GM13977 (cell line): ENCODE measurements at regions not wholly inside any gene's neighbourhood (a gene's known extent, or its start where the extent isn't known, plus 50 kb on each side); places are given as distances from the start of the nearest gene placed in this dataset.

Source experiments
- DNase-seq: peaks from one replicate; pipeline ENCODE4 v3.0.0; 2012; ENCODE audit warnings: low spot score
- CTCF ChIP-seq: IDR thresholded peaks from 2 replicates; pipeline ENCODE4 v1.5.1; 2012; ENCODE audit warnings: mild to moderate bottlenecking, control low read depth; ENCODE audit not compliant: insufficient read depth; ENCODE audit errors: extremely low read depth, missing control alignments
- in situ Hi-C: fragments of 300-500 bp; cut with MboI; formaldehyde crosslinking; loops from one replicate; pipeline ENCODE4 v1.12.0; 2022; ENCODE audit warnings: low sequenced_read_pairs, low pct_unique_long_range_greater_than_20kb, mixed read lengths, inconsistent platforms; ENCODE audit not compliant: unreplicated experiment

DNA sequence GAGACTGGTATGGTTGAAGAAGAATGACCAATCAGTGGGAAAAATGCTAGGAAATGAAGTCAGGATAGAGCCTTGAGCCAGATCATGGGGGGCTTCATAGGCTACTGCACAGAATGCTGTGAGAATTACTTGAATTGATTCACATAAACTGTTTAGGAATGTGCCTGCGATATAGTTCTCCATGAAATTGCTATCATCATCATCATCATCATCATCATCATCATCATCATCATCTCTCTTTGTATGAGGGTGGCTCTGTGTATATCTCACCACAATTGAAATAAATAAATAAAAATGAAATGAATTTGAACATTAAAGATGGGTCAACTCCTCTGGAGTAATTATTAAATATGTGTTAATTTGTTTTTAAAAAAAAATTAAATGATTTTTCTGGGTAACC, 148.6 kb upstream of the LEF1 start:
- in situ Hi-C loops, result no loop called here
- TF ChIP-seq CTCF, result no peak

GRCh38 chr4:108315694-108316093, 147.0 kb upstream of the LEF1 start:
- DNase-seq, result no peak
- in situ Hi-C loops, result no loop called here
- TF ChIP-seq CTCF, result no peak

More for the DNA sequence above, 148.6 kb upstream of the LEF1 start:
- no peak for DNase-seq

DNA sequence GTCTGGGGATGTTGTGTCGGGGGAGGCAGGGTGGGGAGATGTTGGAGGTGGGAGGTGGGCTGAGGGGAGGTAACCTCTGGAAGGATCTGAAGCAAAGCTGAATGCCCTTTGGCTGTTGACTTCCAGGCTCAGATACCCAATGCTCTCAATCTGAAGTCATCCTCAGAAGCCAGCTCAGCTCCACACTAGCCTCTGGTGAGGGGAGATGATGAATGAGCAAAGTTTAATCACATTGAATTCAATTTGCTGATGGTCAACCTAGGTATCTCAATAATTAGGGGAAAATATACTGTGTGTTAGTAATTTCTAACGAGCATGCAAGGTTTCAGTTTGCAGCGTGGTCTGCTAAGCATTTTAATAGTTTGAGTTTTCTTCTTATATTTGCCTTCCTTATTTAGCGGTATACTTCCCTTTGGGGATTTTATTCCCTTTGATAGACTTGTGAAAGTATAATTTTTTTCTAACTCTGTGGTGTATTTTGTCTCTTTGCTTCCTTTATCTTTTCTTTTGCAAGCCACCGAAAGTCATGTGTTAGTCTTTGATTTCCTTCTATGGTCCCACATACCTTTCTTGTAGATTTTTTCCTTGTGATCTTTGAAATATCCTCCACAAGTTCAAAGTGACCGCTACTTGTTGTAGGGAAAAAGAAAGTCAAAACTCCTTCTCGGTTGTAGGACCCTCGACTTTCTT, 146.3 kb upstream of the LEF1 start:
- in situ Hi-C loops, result no loop called here

GRCh38 chr4:108313546-108314339, 145.0 kb upstream of the LEF1 start:
- in situ Hi-C loops, result no loop called here
- DNase-seq, result no peak
- no peak for TF ChIP-seq CTCF

More for the DNA sequence above, 146.3 kb upstream of the LEF1 start:
- no peak for TF ChIP-seq CTCF
- no peak for DNase-seq

DNA sequence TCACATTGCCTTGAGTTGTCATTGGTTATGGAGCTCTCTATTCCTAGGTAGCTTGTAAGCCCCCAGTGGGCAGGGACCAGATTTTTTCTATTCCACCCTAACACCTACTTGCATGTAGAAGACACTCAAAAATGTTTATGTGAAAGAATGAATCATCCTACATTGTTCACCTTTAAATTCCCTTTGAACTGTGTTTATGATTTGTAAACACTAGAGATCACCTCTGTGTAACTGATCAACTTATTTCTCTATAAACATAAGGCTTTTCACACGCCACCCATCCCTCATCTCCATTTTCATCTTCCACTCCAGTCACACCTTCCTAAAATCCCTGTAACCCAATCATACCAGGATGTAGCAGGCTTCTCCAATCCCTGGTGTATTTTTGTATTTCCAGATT, 142.6 kb upstream of the LEF1 start:
- no peak for DNase-seq
- in situ Hi-C loops, result no loop called here
- no peak for TF ChIP-seq CTCF

DNA sequence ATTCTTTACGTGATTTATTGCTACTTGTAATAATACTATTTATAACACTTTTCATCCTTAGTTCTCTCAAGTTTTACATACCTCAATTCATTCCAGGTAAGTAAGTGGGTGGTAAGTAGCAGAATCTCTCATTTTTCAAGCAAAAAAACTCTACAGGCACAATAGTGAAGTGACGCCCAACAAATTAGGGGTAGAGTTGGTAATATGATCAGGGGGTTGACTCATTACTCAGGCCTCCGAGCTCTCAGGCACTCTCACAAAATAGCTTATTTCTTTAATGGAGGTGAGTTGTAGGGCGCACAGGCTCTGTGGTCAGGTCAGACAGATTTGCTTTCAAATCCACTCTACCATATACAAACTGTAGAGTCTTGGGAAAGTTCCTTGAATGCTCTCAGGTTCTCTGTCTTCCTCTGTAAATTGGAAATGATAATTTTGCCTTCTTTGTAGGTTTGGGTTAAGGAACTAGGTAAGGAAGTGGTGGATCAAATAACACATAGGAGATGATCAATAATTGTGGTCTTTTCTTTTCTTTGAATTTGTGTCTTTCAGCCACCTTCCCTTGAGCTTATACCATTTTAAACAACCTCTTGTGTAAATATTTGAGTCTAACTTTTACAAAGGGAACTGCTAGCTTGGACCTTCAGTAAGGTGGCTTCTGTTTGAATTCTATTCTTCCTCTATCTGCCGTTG, 134.9 kb upstream of the LEF1 start:
- in situ Hi-C loops, result no loop called here
- no peak for TF ChIP-seq CTCF
- no peak for DNase-seq
